ENCODE measurements at regions not wholly inside any gene's neighbourhood (a gene's known extent, or its start where the extent isn't known, plus 50 kb on each side); places are given as distances from the start of the nearest gene placed in this dataset.

DNA sequence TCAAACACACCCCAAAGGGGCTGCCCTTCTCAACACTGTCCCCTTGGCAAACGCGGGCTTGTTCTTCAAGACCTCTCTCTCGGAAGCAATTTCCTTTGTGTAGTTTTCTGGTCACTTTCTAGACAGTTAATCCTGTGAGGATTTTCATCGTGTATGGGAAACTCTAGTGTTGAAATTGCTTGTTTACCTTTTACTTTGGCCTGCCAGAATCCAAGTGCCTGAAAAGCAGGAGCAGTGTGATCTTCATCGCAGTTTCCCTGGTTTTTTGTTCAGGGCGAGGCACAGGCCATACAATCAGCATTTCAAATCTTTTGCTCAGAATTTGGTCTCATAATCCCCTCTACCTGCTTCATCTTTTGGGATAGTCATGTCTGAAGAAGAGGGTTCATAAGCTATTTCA is 115.7 kb upstream of the C9orf72 start:
- TF ChIP-seq, protein P1, sequence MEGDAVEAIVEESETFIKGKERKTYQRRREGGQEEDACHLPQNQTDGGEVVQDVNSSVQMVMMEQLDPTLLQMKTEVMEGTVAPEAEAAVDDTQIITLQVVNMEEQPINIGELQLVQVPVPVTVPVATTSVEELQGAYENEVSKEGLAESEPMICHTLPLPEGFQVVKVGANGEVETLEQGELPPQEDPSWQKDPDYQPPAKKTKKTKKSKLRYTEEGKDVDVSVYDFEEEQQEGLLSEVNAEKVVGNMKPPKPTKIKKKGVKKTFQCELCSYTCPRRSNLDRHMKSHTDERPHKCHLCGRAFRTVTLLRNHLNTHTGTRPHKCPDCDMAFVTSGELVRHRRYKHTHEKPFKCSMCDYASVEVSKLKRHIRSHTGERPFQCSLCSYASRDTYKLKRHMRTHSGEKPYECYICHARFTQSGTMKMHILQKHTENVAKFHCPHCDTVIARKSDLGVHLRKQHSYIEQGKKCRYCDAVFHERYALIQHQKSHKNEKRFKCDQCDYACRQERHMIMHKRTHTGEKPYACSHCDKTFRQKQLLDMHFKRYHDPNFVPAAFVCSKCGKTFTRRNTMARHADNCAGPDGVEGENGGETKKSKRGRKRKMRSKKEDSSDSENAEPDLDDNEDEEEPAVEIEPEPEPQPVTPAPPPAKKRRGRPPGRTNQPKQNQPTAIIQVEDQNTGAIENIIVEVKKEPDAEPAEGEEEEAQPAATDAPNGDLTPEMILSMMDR (IDR thresholded peaks at IDR 0.05), result no peak
- TF ChIP-seq EZH2 (IDR thresholded peaks at IDR 0.05) (no peak), EZH2phosphoT487 (IDR thresholded peaks at IDR 0.05) (no peak)

All from neural progenitor cell (in vitro differentiated cells).